Common myeloid progenitor, CD34-positive (primary cell): ENCODE measurements at regions not wholly inside any gene's neighbourhood (a gene's known extent, or its start where the extent isn't known, plus 50 kb on each side); places are given as distances from the start of the nearest gene placed in this dataset.
"Not testable (repeated sequence)": the region's sequence is repeated elsewhere in the genome, so short reads cannot be mapped to it uniquely, and the experiment has no call there.

Source experiments
- CTCF ChIA-PET: fragments of 350-600 bp; sonication (Branson Sonifier 250); formaldehyde crosslinking; loops from one replicate; lab custom pipeline; 2021; ENCODE audit warnings: antibody characterized with exemption; lab: Charles Lee
- POLR2A ChIA-PET: fragments of 350-600 bp; sonication (Branson Sonifier 250); formaldehyde crosslinking; loops from one replicate; lab custom pipeline; 2021; ENCODE audit warnings: antibody characterized with exemption; lab: Charles Lee
- DNase-seq, 3 donors: peaks; one replicate each; pipeline versions ENCODE4 v3.0.0 to v3.0.0-alpha.2; 2013
- H3K27ac ChIP-seq, 2 experiments: 1 replicate in 1 of 2; 2 replicates in 1 of 2; pipeline ENCODE4 v1.7.0; 2013; ENCODE audit warnings: inconsistent platforms in 2 of 2, low read length in 2 of 2, mild to moderate bottlenecking in 2 of 2, low read depth in 1 of 2, moderate library complexity in 1 of 2; ENCODE audit not compliant: severe bottlenecking in 2 of 2, insufficient read depth in 1 of 2, poor library complexity in 1 of 2
- H3K27me3 ChIP-seq, 5 experiments: replicated peaks in 2 of 5; 1 replicate in 3 of 5; 2 replicates in 2 of 5; pipeline versions ENCODE4 v1.6.1 to v1.7.0; 2013; ENCODE audit warnings: low read length in 4 of 5, mild to moderate bottlenecking in 2 of 5, moderate library complexity in 2 of 5, inconsistent platforms in 1 of 5; ENCODE audit not compliant: insufficient read depth in 5 of 5, control insufficient read depth in 4 of 5
- H3K36me3 ChIP-seq, 4 experiments: 1 replicate in 2 of 4; 2 replicates in 2 of 4; pipeline versions ENCODE4 v1.6.1 to v1.7.0; 2013; ENCODE audit warnings: low read length in 3 of 4, control low read depth in 1 of 4, mild to moderate bottlenecking in 1 of 4; ENCODE audit not compliant: control insufficient read depth in 4 of 4, insufficient read depth in 4 of 4
- H3K4me1 ChIP-seq, 4 experiments: 1 replicate in 3 of 4; 2 replicates in 1 of 4; pipeline versions ENCODE4 v1.6.1 to v1.7.1; 2013; ENCODE audit warnings: low read length in 3 of 4, mild to moderate bottlenecking in 3 of 4, control low read depth in 1 of 4, inconsistent platforms in 1 of 4, moderate library complexity in 1 of 4; ENCODE audit not compliant: control insufficient read depth in 4 of 4, insufficient read depth in 4 of 4; ENCODE audit errors: control extremely low read depth in 1 of 4
- H3K4me3 ChIP-seq, 7 experiments: 1 replicate in 4 of 7; 2 replicates in 3 of 7; pipeline versions ENCODE4 v1.5.1 to v1.7.0; 2013; ENCODE audit warnings: mild to moderate bottlenecking in 7 of 7, low read length in 6 of 7, moderate library complexity in 6 of 7, inconsistent platforms in 2 of 7, low read depth in 2 of 7, control low read depth in 1 of 7; ENCODE audit not compliant: insufficient read depth in 4 of 7, control insufficient read depth in 1 of 7; ENCODE audit errors: extremely low read depth in 1 of 7
- H3K9me3 ChIP-seq, 5 experiments: 1 replicate in 4 of 5; 2 replicates in 1 of 5; pipeline versions ENCODE4 v1.6.1 to v1.7.1; 2013; ENCODE audit warnings: low read length in 4 of 5, mild to moderate bottlenecking in 2 of 5, inconsistent platforms in 1 of 5, low read depth in 1 of 5, moderate library complexity in 1 of 5; ENCODE audit not compliant: control insufficient read depth in 4 of 5, insufficient read depth in 2 of 5; ENCODE audit errors: control extremely low read depth in 1 of 5
- WGBS: methylation state at CpG from one replicate; pipeline ENCODE4 v1.1.5; 2013; ENCODE audit not compliant: insufficient coverage; 5-methylcytosine and 5-hydroxymethylcytosine counted together

- H3K36me3 ChIP-seq, result no peaks in the 10 kb centered on the region
- POLR2A ChIA-PET, result no interaction called here
- H3K4me1 ChIP-seq, result no peaks in the 10 kb centered on the region
- H3K4me3 ChIP-seq, result no peak overlapping the region
- 88% methylated on average over 2 of the region's 3 CpGs for WGBS
- CTCF ChIA-PET, result interaction anchor here (1.7 kb wide), 1 partner anchor 301 kb away, joined by 3 read pairs; no protein-coding TSS in a partner anchor
- H3K9me3 ChIP-seq, result no peaks in the 10 kb centered on the region
- no peak for DNase-seq
- peaks cover 0 to 10% (median 0%) of the 10 kb centered on the region in 5 experiments for H3K27me3 ChIP-seq
- H3K27ac ChIP-seq, result no peak overlapping the region
Measured at GRCh38 chr18:59075923-59076322, 63.8 kb upstream of the SEC11C start.

GRCh38 chr18:59079264-59079663, 60.4 kb upstream of the SEC11C start:
- peaks cover 0 to 9% (median 4%) of the 10 kb centered on the region in 5 experiments for H3K27me3 ChIP-seq
- no peaks in the 10 kb centered on the region for H3K9me3 ChIP-seq
- no peak overlapping the region for H3K4me3 ChIP-seq
- no peaks in the 10 kb centered on the region for H3K4me1 ChIP-seq
- ChIA-PET POLR2A (no interaction called here), CTCF (interaction anchor here (1.0 to 2.0 kb wide), 2 partner anchors 8 to 551 kb away, joined by 3 to 7 read pairs; no protein-coding TSS in a partner anchor)
- H3K36me3 ChIP-seq, result no peaks in the 10 kb centered on the region
- 93% methylated on average over 4 of the region's 4 CpGs for WGBS
- no peak for DNase-seq
- no peak overlapping the region for H3K27ac ChIP-seq

DNA sequence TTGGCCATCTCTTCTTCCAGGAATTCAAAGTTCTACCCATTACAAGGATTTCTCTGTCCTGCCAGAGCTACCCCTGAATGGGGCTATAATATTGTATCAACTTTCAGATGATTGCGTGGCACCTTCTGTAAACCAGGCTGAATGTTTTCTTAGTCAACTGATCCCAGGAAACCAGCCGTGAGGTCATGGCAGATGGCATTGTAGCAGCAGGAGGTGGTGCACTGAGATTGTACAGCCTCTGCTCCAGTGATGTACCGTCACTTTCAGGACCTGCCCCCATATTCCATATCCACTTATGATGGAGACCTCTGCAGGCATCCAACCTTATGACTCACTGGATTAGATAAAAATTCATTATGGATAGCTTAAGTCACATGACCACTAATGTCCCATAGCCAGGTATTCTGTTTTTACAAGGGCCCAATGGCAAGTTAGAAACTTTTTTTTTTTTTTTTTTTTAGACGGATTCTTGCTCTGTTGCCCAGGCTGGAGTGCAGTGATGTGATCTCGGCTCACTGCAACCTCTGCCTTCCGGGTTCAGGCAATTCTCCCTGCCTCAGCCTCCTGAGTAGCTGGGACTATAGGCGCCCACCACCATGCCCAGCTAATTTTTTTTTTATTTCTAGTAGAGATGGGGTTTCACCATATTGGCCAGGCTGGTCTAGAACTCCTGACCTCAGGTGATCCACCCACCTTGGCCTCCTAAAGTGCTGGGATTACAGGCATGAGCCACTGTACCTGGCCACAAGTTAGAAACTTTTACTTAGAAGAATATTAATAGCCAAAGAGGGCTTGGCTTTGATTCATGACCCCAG, 59.8 kb upstream of the SEC11C start:
- not testable (repeated sequence) for H3K4me3 ChIP-seq, H3K4me1 ChIP-seq, H3K9me3 ChIP-seq, H3K27ac ChIP-seq, DNase-seq, H3K36me3 ChIP-seq
- CTCF ChIA-PET, result interaction anchor here (1.0 to 2.0 kb wide), 4 partner anchors 9 to 552 kb away, joined by 3 to 7 read pairs (median 4); no protein-coding TSS in a partner anchor
- POLR2A ChIA-PET, result interaction anchor here (0.6 kb wide), 1 partner anchor 858 kb away, joined by 3 read pairs; no protein-coding TSS in a partner anchor
- peaks cover 0 to 15% (median 4%) of the 10 kb centered on the region in 5 experiments for H3K27me3 ChIP-seq
- 95% methylated on average over 5 of the region's 7 CpGs for WGBS

- DNase-seq, result no peak
- WGBS, result 76% methylated on average over 9 of the region's 10 CpGs
- no peak overlapping the region for H3K27ac ChIP-seq
Measured at GRCh38 chr18:59083136-59083818, 56.4 kb upstream of the SEC11C start.

DNA sequence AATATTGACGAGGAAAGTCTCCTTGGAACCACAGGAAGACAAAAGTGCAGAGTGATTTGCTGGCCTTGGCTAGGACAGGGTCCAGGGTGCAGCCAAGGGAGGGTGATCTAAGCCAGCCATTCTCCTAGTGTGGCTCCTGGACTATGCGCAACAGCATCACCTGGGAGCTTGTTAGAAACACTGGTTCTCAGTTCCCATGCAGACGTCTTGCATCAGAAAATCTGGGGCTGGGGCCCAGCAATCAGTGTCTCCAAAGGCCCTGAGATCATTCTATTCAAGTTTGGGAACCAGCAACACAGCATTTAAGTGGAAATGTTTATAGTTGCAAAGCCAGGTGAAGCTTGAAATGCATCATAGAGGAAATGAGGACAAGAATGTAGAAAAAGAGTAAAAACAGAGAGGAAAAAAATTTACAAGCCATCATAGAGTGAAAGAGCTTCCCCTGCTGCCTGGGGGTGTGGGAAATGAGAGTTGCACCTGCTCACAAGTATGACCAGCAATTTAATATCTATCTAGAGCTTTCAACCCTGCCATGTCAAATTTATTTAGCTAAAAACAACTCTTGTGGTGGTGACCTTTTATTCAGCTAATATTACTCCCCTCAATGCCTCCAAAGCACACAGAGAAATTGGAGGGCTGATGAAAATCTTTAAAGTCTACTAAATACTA, 54.4 kb upstream of the SEC11C start:
- 93% methylated on average over 3 of the region's 3 CpGs for WGBS
- CTCF ChIA-PET, result interaction anchor here (1.0 to 2.0 kb wide), 5 partner anchors 8 to 321 kb away, joined by 3 to 6 read pairs (median 3); no protein-coding TSS in a partner anchor
- H3K9me3 ChIP-seq, result no peaks in the 10 kb centered on the region
- POLR2A ChIA-PET, result no interaction called here
- no peak for DNase-seq
- peaks cover 0 to 17% (median 4%) of the 10 kb centered on the region in 5 experiments for H3K27me3 ChIP-seq
- H3K4me3 ChIP-seq, result no peak overlapping the region
- H3K27ac ChIP-seq, result no peak overlapping the region
- no peaks in the 10 kb centered on the region for H3K36me3 ChIP-seq
- no peaks in the 10 kb centered on the region for H3K4me1 ChIP-seq

More at GRCh38 chr18:59083136-59083818, 56.4 kb upstream of the SEC11C start:
- ChIA-PET POLR2A (no interaction called here), CTCF (interaction anchor here (1.0 to 1.2 kb wide), 3 partner anchors 13 to 17 kb away, joined by 3 to 5 read pairs (median 4); no protein-coding TSS in a partner anchor)
- H3K4me3 ChIP-seq, result no peak overlapping the region
- H3K27me3 ChIP-seq, result peaks cover 0 to 17% (median 4%) of the 10 kb centered on the region in 5 experiments
- no peaks in the 10 kb centered on the region for H3K9me3 ChIP-seq
- H3K36me3 ChIP-seq, result no peaks in the 10 kb centered on the region
- no peaks in the 10 kb centered on the region for H3K4me1 ChIP-seq

DNA sequence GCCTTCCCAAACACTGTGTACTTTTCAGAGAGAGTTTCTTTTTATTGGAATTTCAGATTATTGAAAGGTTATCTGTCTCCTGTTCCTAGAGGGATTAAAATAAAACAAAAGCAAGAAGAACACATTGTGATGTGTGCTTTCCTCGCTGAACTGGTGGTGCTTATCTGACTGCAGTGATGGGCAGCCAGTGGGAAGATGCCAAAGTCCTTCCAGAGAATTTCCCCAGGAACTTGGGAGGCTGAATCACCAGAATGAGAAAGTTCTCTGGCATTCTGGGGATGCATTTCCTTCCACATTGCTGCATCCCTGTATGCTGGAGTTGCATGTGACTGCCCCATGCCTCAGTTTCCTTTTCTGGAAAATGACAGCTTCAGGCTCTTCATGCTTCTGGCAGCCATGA, 53.9 kb upstream of the SEC11C start:
- Histone ChIP-seq H3K9me3 (no peaks in the 10 kb centered on the region), H3K36me3 (no peaks in the 10 kb centered on the region), H3K4me3 (no peak overlapping the region), H3K27me3 (peaks cover 0 to 17% (median 4%) of the 10 kb centered on the region in 5 experiments), H3K4me1 (no peaks in the 10 kb centered on the region), H3K27ac (no peak overlapping the region)
- DNase-seq, result no peak
- CTCF ChIA-PET, result interaction anchor here (0.8 to 2.0 kb wide), 4 partner anchors 7 to 317 kb away, joined by 3 to 6 read pairs (median 4); no protein-coding TSS in a partner anchor
- POLR2A ChIA-PET, result no interaction called here
- WGBS, result 90% methylated on average over 1 of the region's 1 CpG
